CD4-positive, alpha-beta T cell treated with Interleukin-10 for 1 hour (primary cell): ENCODE measurements at regions not wholly inside any gene's neighbourhood (a gene's known extent, or its start where the extent isn't known, plus 50 kb on each side); places are given as distances from the start of the nearest gene placed in this dataset.

Source experiments
- DNase-seq: peaks from one replicate; pipeline ENCODE4 v3.0.0-alpha.2; 2020

GRCh38 chr1:226491093-226491850 is 57.3 kb upstream of the STUM start:
- DNase-seq: no peak

GRCh38 chr1:226492426-226493137 is 56.0 kb upstream of the STUM start:
- DNase-seq: no peak

- no peak for DNase-seq
Observed at GRCh38 chr1:226494092-226494609, 54.4 kb upstream of the STUM start.

- no peak for DNase-seq
Observed at GRCh38 chr1:226495716-226496115, 52.8 kb upstream of the STUM start.

GRCh38 chr1:226496453-226497015 is 52.0 kb upstream of the STUM start:
- DNase-seq: no peak

- no peak for DNase-seq
Observed at GRCh38 chr1:226497276-226497833, 51.2 kb upstream of the STUM start.

- no peak for DNase-seq
Observed at GRCh38 chr1:226497991-226498639, 50.4 kb upstream of the STUM start.

- DNase-seq: no peak
Observed at GRCh38 chr1:226498640-226499008, 49.9 kb upstream of the STUM start.
